ENCODE measurements at regions not wholly inside any gene's neighbourhood (a gene's known extent, or its start where the extent isn't known, plus 50 kb on each side); places are given as distances from the start of the nearest gene placed in this dataset.

GRCh38 chr4:104969394-104970082, 177.1 kb upstream of the TET2 start:
- no peak for DNase-seq

- DNase-seq: no peak
These were observed 175.2 kb upstream of the TET2 start for GRCh38 chr4:104971462-104971861.

GRCh38 chr4:104973708-104974107, 173.0 kb upstream of the TET2 start:
- no peak for DNase-seq

- DNase-seq: no peak
These were observed 171.1 kb upstream of the TET2 start for GRCh38 chr4:104975617-104976016.

GRCh38 chr4:104976262-104976661, 170.4 kb upstream of the TET2 start:
- DNase-seq: no peak

GRCh38 chr4:104979083-104979760, 167.5 kb upstream of the TET2 start:
- DNase-seq: no peak

- DNase-seq: no peak
These were observed 163.0 kb upstream of the TET2 start for GRCh38 chr4:104983615-104984179.

GRCh38 chr4:104986306-104986705, 160.4 kb upstream of the TET2 start:
- DNase-seq: no peak

GRCh38 chr4:104989371-104989770, 157.3 kb upstream of the TET2 start:
- no peak for DNase-seq

- no peak for DNase-seq
These were observed 144.4 kb upstream of the TET2 start for GRCh38 chr4:105002278-105002677.

GRCh38 chr4:105014234-105014633, 132.4 kb upstream of the TET2 start:
- no peak for DNase-seq

GRCh38 chr4:105014635-105015034, 132.0 kb upstream of the TET2 start:
- DNase-seq: no peak

GRCh38 chr4:105015750-105016149, 130.9 kb upstream of the TET2 start:
- no peak for DNase-seq

GRCh38 chr4:105022811-105023667, 123.6 kb upstream of the TET2 start:
- no peak for DNase-seq

- no peak for DNase-seq
These were observed 123.0 kb upstream of the TET2 start for GRCh38 chr4:105023668-105024055.

GRCh38 chr4:105025263-105026017, 121.2 kb upstream of the TET2 start:
- DNase-seq: no peak

GRCh38 chr4:105036991-105037390, 109.7 kb upstream of the TET2 start:
- no peak for DNase-seq

- DNase-seq: no peak
These were observed 104.2 kb upstream of the TET2 start for GRCh38 chr4:105042451-105042850.

- DNase-seq: no peak
These were observed 95.8 kb upstream of the TET2 start for GRCh38 chr4:105050896-105051295.

- no peak for DNase-seq
These were observed 89.1 kb upstream of the TET2 start for GRCh38 chr4:105057370-105058105.

- DNase-seq: no peak
These were observed 88.4 kb upstream of the TET2 start for GRCh38 chr4:105058177-105058812.

Measured in CD4-positive, alpha-beta T cell treated with Interferon alpha-2 for 1 hour (primary cell).